Activated T-cell treated with anti-CD3 and anti-CD28 coated beads, Interleukin-2, amount 50 U/mL, for 72 hours (primary cell): ENCODE measurements at regions not wholly inside any gene's neighbourhood (a gene's known extent, or its start where the extent isn't known, plus 50 kb on each side); places are given as distances from the start of the nearest gene placed in this dataset.

Experiments
- ATAC-seq, 2 donors: fragments of 150-1000 bp; cut with Tn5 transposase; replicated peaks in 1 of 2; 2 replicates each; pipeline ENCODE4 v1.10.0; 2021; ENCODE audit warnings: moderate library complexity in 2 of 2, mild to moderate bottlenecking in 1 of 2
- DNase-seq, 2 donors: peaks; one replicate each; pipeline ENCODE4 v3.0.0; 2021 to 2022; ENCODE audit warnings: mixed read lengths in 1 of 2
- H3K27ac Mint-ChIP-seq: one replicate; pipeline ENCODE4 v1.8.0; 2022; ENCODE audit warnings: mild to moderate bottlenecking, moderate library complexity, mixed read lengths
- H3K27me3 Mint-ChIP-seq: one replicate; pipeline ENCODE4 v1.8.0; 2022; ENCODE audit warnings: low read depth, mixed read lengths
- H3K36me3 Mint-ChIP-seq, 2 donors: one replicate each; pipeline ENCODE4 v1.8.0; 2022; ENCODE audit warnings: mixed read lengths in 2 of 2, mild to moderate bottlenecking in 1 of 2; ENCODE audit not compliant: insufficient read depth in 2 of 2
- H3K4me1 Mint-ChIP-seq: one replicate; pipeline ENCODE4 v1.8.0; 2022; ENCODE audit warnings: low read depth, mixed read lengths
- H3K4me3 Mint-ChIP-seq, 2 donors: one replicate each; pipeline ENCODE4 v1.8.0; 2022; ENCODE audit warnings: mild to moderate bottlenecking in 2 of 2, mixed read lengths in 2 of 2, moderate library complexity in 2 of 2
- H3K9me3 Mint-ChIP-seq, 2 donors: one replicate each; pipeline ENCODE4 v1.8.0; 2022; ENCODE audit warnings: mixed read lengths in 2 of 2

DNA sequence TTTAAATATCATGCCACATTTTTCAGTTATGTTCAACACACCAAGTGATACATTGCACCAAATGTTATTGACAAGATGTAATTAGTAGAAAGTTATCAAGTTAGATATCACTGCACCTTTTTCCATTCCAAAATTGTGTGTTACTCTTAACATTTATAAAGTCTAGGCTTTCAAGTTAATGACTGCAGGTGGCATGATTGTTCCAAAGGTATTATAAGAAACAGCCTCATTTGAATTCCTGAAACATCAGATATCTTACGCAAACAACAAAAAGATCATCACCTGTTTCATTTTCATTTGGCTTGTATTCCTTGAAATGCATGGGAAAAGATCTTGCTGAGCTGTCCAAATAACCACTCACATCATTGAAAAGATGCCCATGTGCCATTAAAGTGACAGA, 1528.2 kb upstream of the ZEB2 start:
- no peak overlapping the region for H3K27ac Mint-ChIP-seq
- H3K36me3 Mint-ChIP-seq = no peaks in the 10 kb centered on the region
- H3K9me3 Mint-ChIP-seq = peaks cover 4 to 6% of the 10 kb centered on the region in 2 donors
- H3K4me3 Mint-ChIP-seq = no peak overlapping the region
- H3K27me3 Mint-ChIP-seq = no peaks in the 10 kb centered on the region
- H3K4me1 Mint-ChIP-seq = no peaks in the 10 kb centered on the region
- no peak for DNase-seq
- no peak for ATAC-seq

DNA sequence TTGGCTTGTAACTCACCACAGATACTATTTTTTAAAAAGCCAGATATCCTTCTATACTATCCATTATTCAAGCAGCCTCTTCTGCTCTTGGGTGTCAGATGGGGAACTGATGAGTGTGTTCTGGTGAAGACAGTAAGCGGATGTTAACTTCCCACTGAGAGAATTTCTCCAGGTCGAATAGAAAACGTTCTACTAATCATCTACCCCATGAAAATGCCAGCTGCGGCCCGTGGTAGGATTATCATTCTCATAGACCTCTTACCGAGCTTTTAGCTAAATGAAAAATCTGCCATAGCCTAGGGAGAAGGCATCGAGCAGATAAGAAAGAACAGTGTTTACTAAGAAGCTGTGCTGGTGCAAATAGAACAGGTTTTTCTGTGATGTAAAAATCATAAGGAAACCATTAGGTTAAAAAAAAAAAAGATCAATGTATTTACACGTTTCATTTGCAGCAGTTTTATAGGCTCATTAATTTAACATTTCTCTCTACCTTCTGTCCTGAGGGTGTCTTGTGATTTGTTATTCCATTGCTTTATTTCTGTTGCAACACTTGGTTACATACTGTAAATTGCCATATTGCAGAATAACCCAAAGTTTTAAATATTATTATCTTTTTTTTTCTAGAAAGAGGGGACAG, 1521.5 kb upstream of the ZEB2 start:
- no peak overlapping the region for H3K27ac Mint-ChIP-seq
- no peaks in the 10 kb centered on the region for H3K36me3 Mint-ChIP-seq
- no peak overlapping the region for H3K4me3 Mint-ChIP-seq
- ATAC-seq = no peak
- no peak for DNase-seq
- H3K9me3 Mint-ChIP-seq = peaks cover 2 to 8% of the 10 kb centered on the region in 2 donors
- H3K4me1 Mint-ChIP-seq = no peaks in the 10 kb centered on the region
- H3K27me3 Mint-ChIP-seq = no peaks in the 10 kb centered on the region

DNA sequence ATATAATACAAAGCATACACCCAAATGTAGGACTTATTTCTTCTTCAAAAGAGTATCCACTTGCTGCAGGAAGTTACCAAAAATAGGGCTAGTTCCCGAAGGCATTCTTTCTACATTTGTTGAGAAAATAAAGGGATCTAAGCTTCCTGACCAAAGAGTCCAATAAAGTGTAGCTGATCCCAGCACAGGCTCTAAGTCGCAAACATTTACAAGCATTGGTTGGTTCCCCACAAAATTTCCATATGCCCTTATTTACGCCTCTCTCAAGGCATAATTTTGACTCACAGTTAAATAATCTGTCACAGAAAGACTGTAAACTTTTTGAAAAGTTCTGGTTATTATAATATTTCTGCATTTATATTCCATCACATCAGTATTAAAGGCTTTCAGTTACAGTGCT, 1520.1 kb upstream of the ZEB2 start:
- H3K36me3 Mint-ChIP-seq = no peaks in the 10 kb centered on the region
- H3K27me3 Mint-ChIP-seq = no peaks in the 10 kb centered on the region
- H3K9me3 Mint-ChIP-seq = peaks cover 0 to 4% of the 10 kb centered on the region in 2 donors
- ATAC-seq = no peak
- H3K4me3 Mint-ChIP-seq = no peak overlapping the region
- H3K4me1 Mint-ChIP-seq = no peaks in the 10 kb centered on the region
- DNase-seq = no peak
- no peak overlapping the region for H3K27ac Mint-ChIP-seq

DNA sequence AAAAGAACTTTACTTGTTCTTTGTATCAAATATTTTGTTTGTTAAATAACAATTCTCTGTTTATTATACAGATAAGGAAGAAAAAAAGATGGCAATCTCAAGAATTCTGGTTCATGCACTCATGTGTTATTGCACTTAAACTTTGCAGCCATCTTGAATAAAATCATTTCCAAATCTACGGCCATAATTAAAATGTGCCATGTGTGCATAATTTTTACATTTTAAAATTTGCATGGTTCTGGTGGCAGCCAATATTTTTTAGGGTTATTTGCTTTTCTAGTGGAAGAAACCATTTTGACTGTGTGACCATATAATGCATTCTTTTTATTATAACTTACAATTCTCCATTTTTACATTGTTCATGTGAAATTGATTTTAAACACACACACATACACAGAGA, 1518.1 kb upstream of the ZEB2 start:
- Mint-ChIP-seq H3K36me3 (no peaks in the 10 kb centered on the region), H3K27ac (no peak overlapping the region), H3K27me3 (no peaks in the 10 kb centered on the region), H3K4me1 (no peaks in the 10 kb centered on the region), H3K4me3 (no peak overlapping the region), H3K9me3 (peaks cover 0 to 5% of the 10 kb centered on the region in 2 donors)
- ATAC-seq (no peak), DNase-seq (no peak)

DNA sequence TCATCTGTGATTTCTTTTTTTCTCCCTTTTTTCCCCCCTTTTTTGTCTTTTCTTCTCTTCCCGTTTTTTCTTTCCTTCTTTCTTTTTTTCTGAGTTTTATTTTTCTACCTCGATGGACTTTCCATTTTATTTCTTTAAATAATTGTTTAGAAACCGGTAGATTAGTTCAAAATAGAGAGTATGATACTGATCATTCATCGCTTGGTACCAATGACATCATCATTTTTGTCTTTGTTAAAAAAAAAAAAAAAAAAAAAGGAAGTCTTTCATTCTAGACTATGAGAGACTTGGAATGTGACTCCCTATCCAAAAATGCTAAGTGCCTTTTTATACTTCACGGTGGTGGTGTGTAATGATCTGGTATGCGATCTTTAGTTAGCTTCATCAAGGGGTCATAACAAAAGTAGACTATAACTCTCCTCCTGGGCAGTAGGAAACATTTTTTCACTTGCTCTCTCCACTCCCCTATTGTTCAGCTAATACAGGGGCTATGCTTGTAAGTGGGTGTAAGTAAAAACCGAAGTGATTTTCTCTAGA, 1517.5 kb upstream of the ZEB2 start:
- Mint-ChIP-seq H3K9me3 (peaks cover 0 to 8% of the 10 kb centered on the region in 2 donors), H3K27ac (no peak overlapping the region), H3K36me3 (no peaks in the 10 kb centered on the region), H3K4me3 (no peak overlapping the region), H3K4me1 (no peaks in the 10 kb centered on the region), H3K27me3 (no peaks in the 10 kb centered on the region)
- ATAC-seq = no peak
- no peak for DNase-seq

DNA sequence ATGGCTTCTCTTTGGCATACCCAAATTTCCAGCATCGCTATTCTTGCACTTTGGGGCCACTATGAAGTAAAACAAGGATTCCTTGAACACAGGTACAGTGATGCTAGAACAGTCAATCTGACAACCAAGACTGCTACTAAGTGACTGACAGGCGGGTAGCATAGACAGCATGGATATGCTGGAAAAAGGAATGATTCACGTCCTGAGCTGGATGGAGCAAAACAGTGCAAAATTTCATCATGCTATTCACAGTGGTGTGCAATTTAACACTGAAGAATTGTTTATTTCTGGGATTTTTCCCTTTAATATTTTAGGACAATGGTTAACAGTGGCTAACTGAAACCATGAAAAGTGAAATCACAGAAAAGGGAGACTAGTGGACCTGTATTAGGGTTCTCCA, 1511.2 kb upstream of the ZEB2 start:
- H3K4me3 Mint-ChIP-seq = no peak overlapping the region

DNA sequence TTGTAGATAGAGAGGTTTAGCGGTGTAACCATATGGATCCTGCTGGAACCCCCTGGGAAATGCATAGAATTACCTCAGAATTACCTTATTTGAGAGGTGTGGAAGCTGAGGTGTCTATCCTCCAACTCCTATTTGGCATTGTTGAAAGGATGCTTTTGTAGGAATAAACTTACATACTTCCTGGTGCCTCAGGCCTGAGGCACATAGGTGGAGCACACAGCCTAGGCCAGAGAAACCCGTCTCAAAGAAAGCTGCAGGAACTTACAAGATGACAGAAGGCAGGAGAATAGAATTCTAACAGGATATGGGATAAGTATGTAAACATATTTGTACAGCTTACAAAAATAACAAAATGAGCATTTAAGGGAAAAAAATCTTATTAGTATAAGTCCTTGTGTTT, 1507.2 kb upstream of the ZEB2 start:
- no peak overlapping the region for H3K27ac Mint-ChIP-seq
- peaks cover 2 to 4% of the 10 kb centered on the region in 2 donors for H3K9me3 Mint-ChIP-seq
- no peaks in the 10 kb centered on the region for H3K27me3 Mint-ChIP-seq
- H3K36me3 Mint-ChIP-seq = no peaks in the 10 kb centered on the region
- no peak for DNase-seq
- no peak overlapping the region for H3K4me3 Mint-ChIP-seq
- H3K4me1 Mint-ChIP-seq = no peaks in the 10 kb centered on the region
- no peak for ATAC-seq

More for the DNA sequence above, 1511.2 kb upstream of the ZEB2 start:
- Mint-ChIP-seq H3K36me3 (no peaks in the 10 kb centered on the region), H3K27me3 (no peaks in the 10 kb centered on the region), H3K27ac (no peak overlapping the region), H3K9me3 (peaks cover 2 to 6% of the 10 kb centered on the region in 2 donors), H3K4me1 (no peaks in the 10 kb centered on the region)
- no peak for ATAC-seq
- DNase-seq = no peak

DNA sequence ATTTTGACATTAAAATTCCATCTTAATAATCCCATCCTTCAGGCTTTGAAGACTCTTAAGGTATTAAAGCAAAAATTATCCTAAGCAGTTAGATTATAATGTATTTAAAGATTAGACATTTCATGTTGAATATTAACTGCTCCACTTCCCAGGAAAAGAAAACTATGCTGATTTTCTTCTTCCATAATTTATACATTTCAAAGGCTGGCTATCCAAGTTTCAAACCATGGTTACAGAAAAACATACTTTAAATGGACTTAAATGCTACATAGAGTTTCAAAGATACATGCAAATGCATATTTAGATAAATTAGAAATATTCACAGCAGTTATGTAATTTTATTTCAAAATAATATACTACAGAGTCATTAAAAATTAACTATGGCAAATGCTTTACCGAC, 1505.6 kb upstream of the ZEB2 start:
- H3K27ac Mint-ChIP-seq = no peak overlapping the region
- no peaks in the 10 kb centered on the region for H3K36me3 Mint-ChIP-seq
- H3K27me3 Mint-ChIP-seq = no peaks in the 10 kb centered on the region
- H3K4me3 Mint-ChIP-seq = no peak overlapping the region
- ATAC-seq (no peak), DNase-seq (no peak)
- peaks cover 3 to 5% of the 10 kb centered on the region in 2 donors for H3K9me3 Mint-ChIP-seq
- H3K4me1 Mint-ChIP-seq = no peaks in the 10 kb centered on the region

DNA sequence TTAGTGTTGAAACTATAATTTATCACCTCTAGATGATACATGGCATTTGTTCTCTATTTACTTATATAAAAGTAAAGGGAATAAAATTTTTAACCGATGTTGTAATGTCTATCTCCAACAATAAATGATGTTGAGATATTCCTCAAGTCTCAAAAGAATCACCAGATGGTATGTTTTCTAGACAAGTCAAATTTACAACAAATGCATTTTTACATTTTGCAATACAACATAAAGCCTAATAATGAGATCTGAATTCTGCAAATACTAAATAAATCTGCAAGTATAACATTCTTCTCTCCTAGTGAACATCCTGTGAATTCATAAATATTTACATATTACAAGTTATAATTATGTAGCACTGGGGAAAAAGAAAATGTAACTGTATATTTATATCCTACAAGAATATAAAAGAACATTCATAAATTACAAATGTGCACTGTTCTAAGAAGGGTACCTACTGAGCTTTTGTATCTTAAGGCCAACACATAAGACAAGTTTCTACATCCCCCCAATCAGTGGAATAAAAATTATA, 1504.4 kb upstream of the ZEB2 start:
- H3K4me3 Mint-ChIP-seq = no peak overlapping the region
- DNase-seq (no peak), ATAC-seq (no peak)
- H3K36me3 Mint-ChIP-seq = no peaks in the 10 kb centered on the region
- H3K9me3 Mint-ChIP-seq = peaks cover 3 to 5% of the 10 kb centered on the region in 2 donors
- no peaks in the 10 kb centered on the region for H3K4me1 Mint-ChIP-seq
- H3K27ac Mint-ChIP-seq = no peak overlapping the region
- H3K27me3 Mint-ChIP-seq = no peaks in the 10 kb centered on the region

DNA sequence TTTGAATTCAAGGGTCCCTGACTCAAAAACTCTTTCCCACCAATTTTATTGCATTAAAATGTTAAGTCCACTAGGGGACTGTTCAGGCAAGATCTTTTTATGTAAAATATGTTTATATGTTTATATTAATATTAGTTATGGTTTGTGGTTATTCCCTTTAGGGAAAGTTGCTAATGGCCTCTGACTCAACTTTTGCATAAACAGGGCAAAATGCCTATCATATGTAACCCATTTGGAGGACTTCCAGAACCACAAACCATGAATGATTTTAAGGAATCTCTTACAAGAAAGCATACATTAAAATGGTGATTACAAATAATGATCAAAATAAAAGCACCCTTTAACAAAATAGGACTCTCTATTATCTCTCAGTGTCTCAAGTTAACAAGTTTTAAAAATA, 1484.5 kb upstream of the ZEB2 start:
- no peak overlapping the region for H3K4me3 Mint-ChIP-seq
- H3K9me3 Mint-ChIP-seq = peaks cover 3 to 8% of the 10 kb centered on the region in 2 donors
- H3K27ac Mint-ChIP-seq = no peak overlapping the region
- no peaks in the 10 kb centered on the region for H3K4me1 Mint-ChIP-seq
- H3K27me3 Mint-ChIP-seq = no peaks in the 10 kb centered on the region
- ATAC-seq = no peak
- H3K36me3 Mint-ChIP-seq = no peaks in the 10 kb centered on the region
- DNase-seq = no peak

DNA sequence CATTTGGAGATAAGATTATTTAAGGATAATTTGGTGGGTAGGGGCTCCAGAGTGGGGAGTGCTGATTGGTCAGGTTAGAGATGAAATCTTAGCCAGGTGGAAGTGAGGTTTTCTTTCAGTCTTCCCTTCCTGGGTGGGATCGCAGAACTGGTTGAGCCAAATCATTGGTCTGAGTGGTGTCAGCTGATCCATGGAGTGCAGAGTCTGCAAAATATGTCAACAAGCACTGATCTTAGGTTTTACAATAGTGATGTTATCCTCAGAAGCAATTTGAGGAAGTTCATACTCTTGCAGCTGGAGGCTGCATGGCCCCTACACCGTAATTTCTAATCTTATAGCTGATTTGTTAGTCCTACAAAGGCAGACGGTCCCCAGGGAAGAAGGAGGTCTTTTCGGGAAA, 1483.4 kb upstream of the ZEB2 start:
- DNase-seq (no peak), ATAC-seq (no peak)
- no peak overlapping the region for H3K27ac Mint-ChIP-seq
- peaks cover 3 to 5% of the 10 kb centered on the region in 2 donors for H3K9me3 Mint-ChIP-seq
- H3K27me3 Mint-ChIP-seq = no peaks in the 10 kb centered on the region
- no peaks in the 10 kb centered on the region for H3K36me3 Mint-ChIP-seq
- no peak overlapping the region for H3K4me3 Mint-ChIP-seq
- no peaks in the 10 kb centered on the region for H3K4me1 Mint-ChIP-seq

DNA sequence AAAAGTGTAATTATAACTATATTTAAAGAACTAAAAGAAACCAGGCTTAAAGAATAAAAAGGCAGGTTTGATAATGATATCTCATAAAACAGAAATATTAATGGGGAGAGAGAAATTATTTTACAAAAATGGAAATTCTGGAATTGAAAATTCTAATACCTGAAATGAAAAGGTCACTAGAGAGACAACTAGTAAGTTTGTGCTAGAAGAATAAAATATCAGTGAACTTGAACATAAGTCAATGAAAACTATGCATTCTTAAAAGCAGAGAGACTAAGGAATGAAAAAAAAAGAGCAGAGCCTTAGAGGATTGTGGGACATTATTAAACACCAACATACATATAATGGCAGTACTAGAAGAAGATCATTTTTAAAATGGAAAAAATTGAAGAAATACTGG, 1475.0 kb upstream of the ZEB2 start:
- H3K4me1 Mint-ChIP-seq = no peaks in the 10 kb centered on the region
- H3K36me3 Mint-ChIP-seq = peaks cover 0 to 4% of the 10 kb centered on the region in 2 donors
- DNase-seq = no peak
- H3K27me3 Mint-ChIP-seq = no peaks in the 10 kb centered on the region
- no peak overlapping the region for H3K27ac Mint-ChIP-seq
- ATAC-seq = no peak
- H3K4me3 Mint-ChIP-seq = no peak overlapping the region
- peaks cover 6 to 8% of the 10 kb centered on the region in 2 donors for H3K9me3 Mint-ChIP-seq

DNA sequence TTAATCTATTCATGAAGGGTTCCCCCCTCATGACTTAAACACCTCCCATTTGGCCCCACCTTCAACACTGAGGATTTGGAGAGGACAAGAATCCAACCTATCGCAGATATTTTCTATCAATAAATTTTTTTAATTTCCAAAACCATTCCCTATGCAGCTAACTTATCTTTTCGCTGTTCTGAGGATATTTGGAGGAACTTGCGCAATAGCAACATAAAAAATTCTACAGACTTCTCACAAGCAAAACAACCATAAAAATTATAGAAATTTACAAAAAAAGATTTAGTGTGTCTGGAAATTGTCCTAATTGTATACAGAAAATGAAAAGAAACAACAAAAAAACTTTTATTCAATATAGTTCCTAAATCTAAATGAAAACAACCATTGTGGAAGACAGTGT, 1472.7 kb upstream of the ZEB2 start:
- no peaks in the 10 kb centered on the region for H3K27me3 Mint-ChIP-seq
- peaks cover 0 to 4% of the 10 kb centered on the region in 2 donors for H3K36me3 Mint-ChIP-seq
- ATAC-seq = no peak
- no peak overlapping the region for H3K27ac Mint-ChIP-seq
- H3K9me3 Mint-ChIP-seq = peaks cover 5 to 6% of the 10 kb centered on the region in 2 donors
- no peaks in the 10 kb centered on the region for H3K4me1 Mint-ChIP-seq
- no peak overlapping the region for H3K4me3 Mint-ChIP-seq
- no peak for DNase-seq

DNA sequence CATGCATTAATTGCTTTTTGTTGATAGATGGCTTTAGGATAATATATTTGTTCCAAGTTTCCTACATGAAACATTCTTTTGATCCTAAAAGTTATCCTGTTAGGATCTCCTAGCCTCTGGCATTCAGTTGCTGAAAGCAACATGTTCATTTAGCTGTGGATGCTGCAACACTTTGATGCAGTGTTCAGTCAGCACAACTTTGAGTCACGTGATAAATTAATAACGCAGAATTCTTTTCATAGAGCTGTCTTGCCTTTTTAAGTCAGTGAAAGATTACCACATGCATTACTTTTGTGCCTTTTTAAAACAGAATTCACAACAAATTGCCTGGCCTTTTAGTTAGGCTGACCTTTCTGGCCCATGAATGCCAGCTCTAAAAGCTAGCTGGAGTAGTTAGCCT, 1467.9 kb upstream of the ZEB2 start:
- no peak overlapping the region for H3K4me3 Mint-ChIP-seq
- no peaks in the 10 kb centered on the region for H3K36me3 Mint-ChIP-seq
- no peak for ATAC-seq
- H3K27me3 Mint-ChIP-seq = no peaks in the 10 kb centered on the region
- H3K9me3 Mint-ChIP-seq = peaks cover 1 to 5% of the 10 kb centered on the region in 2 donors
- no peak for DNase-seq
- no peak overlapping the region for H3K27ac Mint-ChIP-seq
- no peaks in the 10 kb centered on the region for H3K4me1 Mint-ChIP-seq
